ENCODE measurements at regions not wholly inside any gene's neighbourhood (a gene's known extent, or its start where the extent isn't known, plus 50 kb on each side); places are given as distances from the start of the nearest gene placed in this dataset.
"Not testable (repeated sequence)": the region's sequence is repeated elsewhere in the genome, so short reads cannot be mapped to it uniquely, and the experiment has no call there.

DNA sequence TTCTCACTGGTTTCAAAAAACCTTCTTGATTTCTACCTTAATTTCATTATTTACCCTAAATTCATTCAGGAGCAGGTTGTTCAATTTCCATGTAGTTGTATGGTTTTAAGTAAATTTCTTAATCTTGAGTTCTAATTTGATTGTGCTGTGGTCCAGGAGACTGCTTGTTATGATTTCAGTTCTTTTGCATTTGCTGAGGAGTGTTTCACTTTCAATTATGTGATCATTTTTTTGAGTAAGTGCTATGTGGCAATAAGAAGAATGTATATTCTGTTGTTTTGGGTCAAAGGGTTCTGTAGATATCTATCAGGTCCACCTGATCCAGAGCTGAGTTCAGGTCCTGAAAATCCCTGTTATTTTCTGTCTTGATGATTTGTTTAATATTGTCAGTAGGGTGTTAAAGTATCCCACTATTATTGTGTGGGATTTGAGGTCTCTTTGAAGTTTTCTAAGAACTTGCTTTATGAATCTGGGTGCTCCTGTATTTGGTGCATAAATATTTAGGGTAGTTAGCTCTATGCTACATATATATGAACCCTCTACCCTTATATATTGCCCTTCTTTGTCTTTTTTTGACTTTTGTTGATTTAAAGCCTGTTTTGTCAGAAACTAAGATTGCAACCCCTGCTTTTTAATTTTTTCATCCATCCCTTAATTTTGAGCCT lies 158.4 kb upstream of the TPRG1 start:
- Histone ChIP-seq H3K4me3 (no peak overlapping the region), H3K27ac (no peak overlapping the region), H3K9me3 (no peaks in the 10 kb centered on the region), H3K36me3 (no peaks in the 10 kb centered on the region), H3K27me3 (no peaks in the 10 kb centered on the region), H3K4me1 (no peaks in the 10 kb centered on the region)
- no peak for DNase-seq
- intact Hi-C loops (cut with DNase I; ENCODE audit: low total_unique reads) (no loop called here), in situ Hi-C loops (cut with MboI; ENCODE audit: low pct_ligation_motif_present in 1 of 4, low pct_unique_long_range_greater_than_20kb in 1 of 4, low sequenced_read_pairs in 3 of 4) (no loop called here)
- no peak for TF ChIP-seq EP300 (IDR thresholded peaks at IDR 0.05; ENCODE audit: low read depth)
- no peak for TF ChIP-seq POLR2A (IDR thresholded peaks at IDR 0.05)
- TF ChIP-seq POLR2AphosphoS5 (IDR thresholded peaks at IDR 0.05): no peak
- TF ChIP-seq CTCF (IDR thresholded peaks at IDR 0.05): no peak

GRCh38 chr3:189014526-189014925 lies 157.2 kb upstream of the TPRG1 start:
- in situ Hi-C loops (cut with MboI; ENCODE audit: low pct_ligation_motif_present in 1 of 4, low pct_unique_long_range_greater_than_20kb in 1 of 4, low sequenced_read_pairs in 3 of 4): no loop called here
- H3K9me3 ChIP-seq: no peaks in the 10 kb centered on the region
- no peak for DNase-seq

DNA sequence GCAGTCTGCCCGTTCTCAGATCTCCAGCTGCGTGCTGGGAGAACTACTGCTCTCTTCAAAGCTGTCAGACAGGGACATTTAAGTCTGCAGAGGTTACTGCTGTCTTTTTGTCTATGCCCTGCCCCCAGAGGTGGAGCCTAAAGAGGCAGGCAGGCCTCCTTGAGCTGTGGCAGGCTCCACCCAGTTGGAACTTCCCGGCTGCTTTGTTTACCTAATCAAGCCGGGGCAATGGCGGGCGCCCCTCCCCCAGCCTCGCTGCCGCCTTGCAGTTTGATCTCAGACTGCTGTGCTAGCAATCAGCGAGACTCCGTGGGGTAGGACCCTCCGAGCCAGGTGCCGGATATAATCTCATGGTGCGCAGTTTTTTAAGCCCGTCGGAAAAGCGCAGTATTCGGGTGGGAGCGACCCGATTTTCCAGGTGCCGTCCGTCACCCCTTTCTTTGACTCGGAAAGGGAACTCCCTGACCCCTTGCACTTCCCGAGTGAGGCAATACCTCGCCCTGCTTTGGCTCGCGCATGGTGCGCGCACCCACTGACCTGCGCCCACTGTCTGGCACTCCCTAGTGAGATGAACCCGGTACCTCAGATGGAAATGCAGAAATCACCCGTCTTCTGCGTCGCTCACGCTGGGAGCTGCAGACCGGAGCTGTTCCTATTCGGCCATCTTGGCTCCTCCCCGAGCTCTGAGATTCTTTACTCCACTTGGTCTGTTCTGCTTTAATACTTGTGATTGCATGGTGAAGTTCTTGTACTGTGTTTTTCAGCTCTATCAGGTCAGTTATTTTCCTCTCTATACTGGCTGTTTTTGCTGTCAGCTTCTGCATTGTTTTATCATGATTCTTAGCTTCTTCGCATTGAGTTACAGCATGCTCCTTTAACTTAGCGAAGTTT lies 148.9 kb upstream of the TPRG1 start:
- intact Hi-C loops (cut with DNase I; ENCODE audit: low total_unique reads); H3K9me3 ChIP-seq; H3K27me3 ChIP-seq; H3K27ac ChIP-seq; DNase-seq; H3K4me3 ChIP-seq; H3K36me3 ChIP-seq; H3K4me1 ChIP-seq; in situ Hi-C loops (cut with MboI; ENCODE audit: low pct_ligation_motif_present in 1 of 4, low pct_unique_long_range_greater_than_20kb in 1 of 4, low sequenced_read_pairs in 3 of 4): not testable (repeated sequence)
- 71 to 77% methylated on average over 17 to 37 of the region's 39 CpGs for WGBS, 2 donors (ENCODE audit: low coverage in 1 of 2)

More at GRCh38 chr3:189014526-189014925, 157.2 kb upstream of the TPRG1 start:
- TF ChIP-seq POLR2AphosphoS5 (IDR thresholded peaks at IDR 0.05) (no peak), POLR2A (IDR thresholded peaks at IDR 0.05) (no peak), EP300 (IDR thresholded peaks at IDR 0.05; ENCODE audit: low read depth) (no peak), CTCF (IDR thresholded peaks at IDR 0.05) (no peak)
- no peaks in the 10 kb centered on the region for H3K36me3 ChIP-seq
- no peak overlapping the region for H3K27ac ChIP-seq
- no peaks in the 10 kb centered on the region for H3K27me3 ChIP-seq
- intact Hi-C loops (cut with DNase I; ENCODE audit: low total_unique reads): no loop called here
- H3K4me3 ChIP-seq: no peak overlapping the region
- no peaks in the 10 kb centered on the region for H3K4me1 ChIP-seq

DNA sequence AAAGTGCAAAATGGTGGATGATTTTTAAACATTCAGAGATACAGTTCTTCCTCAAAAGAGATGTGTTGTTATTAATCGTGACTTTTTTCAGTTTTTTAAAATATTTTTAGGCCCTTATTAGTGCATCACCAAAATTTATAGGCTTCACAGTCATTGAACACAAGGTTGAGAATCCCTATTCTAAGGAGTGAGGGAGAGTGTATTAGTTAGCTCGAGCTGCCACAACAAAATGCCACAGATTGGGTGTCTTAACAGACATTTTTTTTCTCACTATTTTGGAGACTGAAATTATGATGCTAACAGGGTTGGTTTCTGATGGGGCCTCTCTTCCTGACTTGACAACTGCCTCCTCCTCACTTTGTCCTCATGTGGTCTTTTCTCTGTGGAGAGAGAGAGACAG lies 145.9 kb upstream of the TPRG1 start:
- no peak overlapping the region for H3K4me3 ChIP-seq
- TF ChIP-seq POLR2AphosphoS5 (IDR thresholded peaks at IDR 0.05) (no peak), CTCF (IDR thresholded peaks at IDR 0.05) (no peak), EP300 (IDR thresholded peaks at IDR 0.05; ENCODE audit: low read depth) (no peak), POLR2A (IDR thresholded peaks at IDR 0.05) (no peak)
- H3K27ac ChIP-seq: no peak overlapping the region
- no peaks in the 10 kb centered on the region for H3K4me1 ChIP-seq
- DNase-seq: no peak
- in situ Hi-C loops (cut with MboI; ENCODE audit: low pct_ligation_motif_present in 1 of 4, low pct_unique_long_range_greater_than_20kb in 1 of 4, low sequenced_read_pairs in 3 of 4) (no loop called here), intact Hi-C loops (cut with DNase I; ENCODE audit: low total_unique reads) (no loop called here)
- WGBS, 2 donors (ENCODE audit: low coverage in 1 of 2): 88 to 91% methylated on average over 2 of the region's 2 CpGs
- no peaks in the 10 kb centered on the region for H3K9me3 ChIP-seq
- H3K36me3 ChIP-seq: no peaks in the 10 kb centered on the region
- no peaks in the 10 kb centered on the region for H3K27me3 ChIP-seq
